ENCODE measurements at regions not wholly inside any gene's neighbourhood (a gene's known extent, or its start where the extent isn't known, plus 50 kb on each side); places are given as distances from the start of the nearest gene placed in this dataset.

- Histone ChIP-seq H3K4me1 (no peaks in the 10 kb centered on the region), H3K9me3 (no peaks in the 10 kb centered on the region), H3K4me3 (no peak overlapping the region), H3K27me3 (no peaks in the 10 kb centered on the region), H3K27ac (no peak overlapping the region), H3K36me3 (no peaks in the 10 kb centered on the region)
- DNase-seq (ENCODE audit: low spot score in 2 of 2), result no peak
- TF ChIP-seq EP300 (IDR thresholded peaks at IDR 0.05), result no peak
- TF ChIP-seq POLR2A (IDR thresholded peaks at IDR 0.05), result no peak
- TF ChIP-seq, protein P1, sequence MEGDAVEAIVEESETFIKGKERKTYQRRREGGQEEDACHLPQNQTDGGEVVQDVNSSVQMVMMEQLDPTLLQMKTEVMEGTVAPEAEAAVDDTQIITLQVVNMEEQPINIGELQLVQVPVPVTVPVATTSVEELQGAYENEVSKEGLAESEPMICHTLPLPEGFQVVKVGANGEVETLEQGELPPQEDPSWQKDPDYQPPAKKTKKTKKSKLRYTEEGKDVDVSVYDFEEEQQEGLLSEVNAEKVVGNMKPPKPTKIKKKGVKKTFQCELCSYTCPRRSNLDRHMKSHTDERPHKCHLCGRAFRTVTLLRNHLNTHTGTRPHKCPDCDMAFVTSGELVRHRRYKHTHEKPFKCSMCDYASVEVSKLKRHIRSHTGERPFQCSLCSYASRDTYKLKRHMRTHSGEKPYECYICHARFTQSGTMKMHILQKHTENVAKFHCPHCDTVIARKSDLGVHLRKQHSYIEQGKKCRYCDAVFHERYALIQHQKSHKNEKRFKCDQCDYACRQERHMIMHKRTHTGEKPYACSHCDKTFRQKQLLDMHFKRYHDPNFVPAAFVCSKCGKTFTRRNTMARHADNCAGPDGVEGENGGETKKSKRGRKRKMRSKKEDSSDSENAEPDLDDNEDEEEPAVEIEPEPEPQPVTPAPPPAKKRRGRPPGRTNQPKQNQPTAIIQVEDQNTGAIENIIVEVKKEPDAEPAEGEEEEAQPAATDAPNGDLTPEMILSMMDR (IDR thresholded peaks at IDR 0.05), result no peak
- TF ChIP-seq POLR2AphosphoS5 (IDR thresholded peaks at IDR 0.05), result no peak
- 67% methylated on average over 4 of the region's 4 CpGs for WGBS
Observed at GRCh38 chr5:72020161-72020983, 86.9 kb upstream of the MAP1B start.

DNA sequence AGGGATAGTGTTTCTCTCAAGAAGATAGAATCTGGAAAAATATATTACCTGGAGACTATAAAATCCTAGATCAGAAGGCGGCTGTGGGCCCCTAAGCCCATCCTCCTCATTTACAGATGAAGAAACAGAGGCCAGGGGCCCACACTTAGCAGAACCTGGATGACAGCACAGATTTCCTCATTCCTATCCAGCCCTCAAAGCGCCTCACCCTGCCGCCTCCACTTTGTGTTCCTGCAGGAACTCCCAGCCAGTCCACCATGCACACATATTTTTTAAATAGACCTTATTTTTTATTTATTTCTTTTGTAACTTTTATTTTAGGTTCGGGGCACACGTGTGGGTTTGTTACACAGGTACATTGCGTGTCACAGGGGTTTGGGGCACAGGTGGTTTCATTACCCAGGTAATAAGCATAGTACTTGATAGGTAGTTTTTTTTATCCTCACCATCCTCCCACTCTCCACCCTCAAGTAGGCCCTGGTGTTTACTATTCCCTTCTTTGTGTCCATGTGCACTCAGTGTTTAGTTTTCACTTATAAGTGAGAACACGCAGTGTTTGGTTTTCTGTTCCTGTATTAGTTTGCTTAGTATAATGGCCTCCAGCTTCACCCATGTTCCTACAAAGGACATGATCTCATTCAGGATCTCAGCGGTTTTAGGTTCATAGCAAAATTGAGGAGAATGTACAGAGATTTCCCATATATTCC, 85.5 kb upstream of the MAP1B start:
- Histone ChIP-seq H3K4me1 (no peaks in the 10 kb centered on the region), H3K27ac (no peak overlapping the region), H3K36me3 (no peaks in the 10 kb centered on the region), H3K27me3 (no peaks in the 10 kb centered on the region), H3K9me3 (no peaks in the 10 kb centered on the region), H3K4me3 (no peak overlapping the region)
- 92% methylated on average over 8 of the region's 8 CpGs for WGBS
- no peak for TF ChIP-seq POLR2AphosphoS5 (IDR thresholded peaks at IDR 0.05)
- TF ChIP-seq EP300 (IDR thresholded peaks at IDR 0.05), result no peak
- no peak for TF ChIP-seq POLR2A (IDR thresholded peaks at IDR 0.05)
- TF ChIP-seq, protein P1 (IDR thresholded peaks at IDR 0.05), result no peak
- DNase-seq (ENCODE audit: low spot score in 2 of 2), result no peak

DNA sequence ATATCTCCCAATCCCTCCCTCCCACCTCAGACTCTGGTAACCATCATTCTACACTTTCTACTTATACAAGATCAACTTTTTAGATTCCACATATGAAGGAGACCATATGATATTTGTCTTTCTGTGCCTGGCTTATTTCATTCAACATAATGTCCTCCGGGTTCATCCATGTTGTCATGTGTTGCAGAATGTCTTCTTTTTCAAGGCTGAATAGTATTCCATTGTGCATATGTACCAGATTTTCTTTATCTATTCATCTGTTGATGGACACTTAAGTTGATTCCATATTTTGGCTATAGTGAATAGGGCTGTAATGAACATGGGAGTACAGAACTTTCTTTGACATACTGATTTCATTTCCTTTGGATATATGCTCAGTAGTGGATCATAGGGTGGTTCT, 78.9 kb upstream of the MAP1B start:
- no peaks in the 10 kb centered on the region for H3K36me3 ChIP-seq
- no peaks in the 10 kb centered on the region for H3K27me3 ChIP-seq
- no peaks in the 10 kb centered on the region for H3K4me1 ChIP-seq
- WGBS, result 97% methylated on average over 1 of the region's 1 CpG
- no peak overlapping the region for H3K27ac ChIP-seq
- no peaks in the 10 kb centered on the region for H3K9me3 ChIP-seq
- TF ChIP-seq, protein P1 (IDR thresholded peaks at IDR 0.05), result no peak
- TF ChIP-seq POLR2AphosphoS5 (IDR thresholded peaks at IDR 0.05), result no peak
- no peak for TF ChIP-seq POLR2A (IDR thresholded peaks at IDR 0.05)
- no peak for TF ChIP-seq EP300 (IDR thresholded peaks at IDR 0.05)
- no peak overlapping the region for H3K4me3 ChIP-seq
- no peak for DNase-seq (ENCODE audit: low spot score in 2 of 2)

GRCh38 chr5:72030237-72030636, 77.0 kb upstream of the MAP1B start:
- no peaks in the 10 kb centered on the region for H3K9me3 ChIP-seq
- no peak for DNase-seq (ENCODE audit: low spot score in 2 of 2)
- H3K27me3 ChIP-seq, result no peaks in the 10 kb centered on the region
- H3K36me3 ChIP-seq, result no peaks in the 10 kb centered on the region
- no peak overlapping the region for H3K27ac ChIP-seq
- TF ChIP-seq POLR2A (IDR thresholded peaks at IDR 0.05) (no peak), EP300 (IDR thresholded peaks at IDR 0.05) (no peak), POLR2AphosphoS5 (IDR thresholded peaks at IDR 0.05) (no peak)
- TF ChIP-seq, protein P1 (IDR thresholded peaks at IDR 0.05), result no peak
- H3K4me3 ChIP-seq, result no peak overlapping the region
- WGBS, result 93% methylated on average over 3 of the region's 3 CpGs
- H3K4me1 ChIP-seq, result no peaks in the 10 kb centered on the region

GRCh38 chr5:72032788-72033187, 74.5 kb upstream of the MAP1B start:
- no peak for DNase-seq (ENCODE audit: low spot score in 2 of 2)
- no peaks in the 10 kb centered on the region for H3K9me3 ChIP-seq
- no peaks in the 10 kb centered on the region for H3K27me3 ChIP-seq
- WGBS, result 68% methylated on average over 4 of the region's 4 CpGs
- TF ChIP-seq, protein P1 (IDR thresholded peaks at IDR 0.05), result no peak
- TF ChIP-seq POLR2A (IDR thresholded peaks at IDR 0.05) (no peak), POLR2AphosphoS5 (IDR thresholded peaks at IDR 0.05) (no peak), EP300 (IDR thresholded peaks at IDR 0.05) (no peak)
- no peak overlapping the region for H3K27ac ChIP-seq
- no peaks in the 10 kb centered on the region for H3K36me3 ChIP-seq
- H3K4me1 ChIP-seq, result no peaks in the 10 kb centered on the region
- H3K4me3 ChIP-seq, result no peak overlapping the region

Measured in suprapubic skin (tissue), 4 donors.